GM18868 (cell line): ENCODE measurements at regions not wholly inside any gene's neighbourhood (a gene's known extent, or its start where the extent isn't known, plus 50 kb on each side); places are given as distances from the start of the nearest gene placed in this dataset.

Experiments
- ATAC-seq: cut with Tn5 transposase; IDR thresholded peaks from one replicate; pipeline ENCODE4 v1.9.1; 2021; ENCODE audit warnings: mild to moderate bottlenecking, moderate library complexity; ENCODE audit not compliant: unreplicated experiment

GRCh38 chr13:62280590-62280989 lies 864.9 kb upstream of the PCDH20 start:
- peak; percentile 94 for ATAC-seq

- no peak for ATAC-seq
These were observed 862.6 kb upstream of the PCDH20 start for GRCh38 chr13:62278271-62278670.

GRCh38 chr13:62251734-62252133 lies 836.1 kb upstream of the PCDH20 start:
- ATAC-seq: no peak

GRCh38 chr13:62250501-62251201 lies 835.0 kb upstream of the PCDH20 start:
- no peak for ATAC-seq

GRCh38 chr13:62246581-62246980 lies 830.9 kb upstream of the PCDH20 start:
- no peak for ATAC-seq

GRCh38 chr13:62243106-62243505 lies 827.5 kb upstream of the PCDH20 start:
- no peak for ATAC-seq

GRCh38 chr13:62234780-62235440 lies 819.3 kb upstream of the PCDH20 start:
- no peak for ATAC-seq

- no peak for ATAC-seq
These were observed 795.3 kb upstream of the PCDH20 start for GRCh38 chr13:62210951-62211350.

GRCh38 chr13:62209529-62209928 lies 793.9 kb upstream of the PCDH20 start:
- peak; percentile 85 for ATAC-seq

- no peak for ATAC-seq
These were observed 791.7 kb upstream of the PCDH20 start for GRCh38 chr13:62207388-62207787.

GRCh38 chr13:62206165-62206564 lies 790.5 kb upstream of the PCDH20 start:
- ATAC-seq: no peak

GRCh38 chr13:62205273-62205672 lies 789.6 kb upstream of the PCDH20 start:
- no peak for ATAC-seq

GRCh38 chr13:62194371-62194770 lies 778.7 kb upstream of the PCDH20 start:
- no peak for ATAC-seq

- ATAC-seq: no peak
These were observed 778.3 kb upstream of the PCDH20 start for GRCh38 chr13:62193919-62194318.

- no peak for ATAC-seq
These were observed 770.1 kb upstream of the PCDH20 start for GRCh38 chr13:62185631-62186255.

GRCh38 chr13:62176051-62176450 lies 760.4 kb upstream of the PCDH20 start:
- no peak for ATAC-seq

GRCh38 chr13:62173958-62174357 lies 758.3 kb upstream of the PCDH20 start:
- no peak for ATAC-seq

GRCh38 chr13:62171697-62172096 lies 756.0 kb upstream of the PCDH20 start:
- no peak for ATAC-seq

- ATAC-seq: no peak
These were observed 753.2 kb upstream of the PCDH20 start for GRCh38 chr13:62168891-62169290.

- ATAC-seq: no peak
These were observed 752.1 kb upstream of the PCDH20 start for GRCh38 chr13:62167650-62168172.

- no peak for ATAC-seq
These were observed 747.2 kb upstream of the PCDH20 start for GRCh38 chr13:62162860-62163259.

- no peak for ATAC-seq
These were observed 742.9 kb upstream of the PCDH20 start for GRCh38 chr13:62158520-62158919.
